NT2/D1 (cell line): ENCODE measurements at regions not wholly inside any gene's neighbourhood (a gene's known extent, or its start where the extent isn't known, plus 50 kb on each side); places are given as distances from the start of the nearest gene placed in this dataset.

ENCODE experiments used
- DNase-seq: peaks from one replicate; pipeline ENCODE4 v3.0.0-alpha.2; 2011; ENCODE audit warnings: low read depth, low spot score
- H3K27me3 ChIP-seq: 2 replicates; pipeline ENCODE4 v1.6.0; 2011; ENCODE audit warnings: mild to moderate bottlenecking; ENCODE audit not compliant: insufficient read length, insufficient read depth
- H3K36me3 ChIP-seq: 2 replicates; pipeline ENCODE4 v1.6.1; 2011; ENCODE audit warnings: mild to moderate bottlenecking, low read length, mixed read lengths; ENCODE audit not compliant: insufficient read depth, insufficient read length
- H3K4me1 ChIP-seq: 2 replicates; pipeline ENCODE4 v1.5.1; 2011; ENCODE audit not compliant: insufficient read depth, insufficient read length
- H3K4me3 ChIP-seq: 2 replicates; pipeline ENCODE4 v1.5.1; 2011; ENCODE audit warnings: low read depth; ENCODE audit not compliant: insufficient read length
- H3K9ac ChIP-seq: 2 replicates; pipeline ENCODE4 v1.6.0; 2011; ENCODE audit warnings: low read depth; ENCODE audit not compliant: insufficient read length
- H3K9me3 ChIP-seq: 2 replicates; pipeline ENCODE4 v1.5.1; 2011; ENCODE audit warnings: mild to moderate bottlenecking, low read length; ENCODE audit not compliant: insufficient read depth
- SUZ12 ChIP-seq: IDR thresholded peaks from 2 replicates; pipeline ENCODE4 v1.6.1; 2011; ENCODE audit not compliant: insufficient read length, insufficient read depth; ENCODE audit errors: extremely low read depth
- YY1 ChIP-seq: IDR thresholded peaks from 2 replicates; pipeline ENCODE4 v1.6.1; 2011; ENCODE audit not compliant: insufficient read length, insufficient read depth
- ZNF274 ChIP-seq: IDR thresholded peaks from 2 replicates; pipeline ENCODE4 v1.6.1; 2011; ENCODE audit warnings: mild to moderate bottlenecking, low read depth, low read length

GRCh38 chr2:180324182-180324581 lies 317.1 kb upstream of the CWC22 start:
- Histone ChIP-seq H3K27me3 (no peaks in the 10 kb centered on the region), H3K9me3 (peaks cover 9% of the 10 kb centered on the region; the same call in 1 of the 2 replicates), H3K36me3 (no peaks in the 10 kb centered on the region), H3K4me3 (no peak overlapping the region), H3K9ac (no peak overlapping the region), H3K4me1 (no peaks in the 10 kb centered on the region)
- no peak for DNase-seq
- TF ChIP-seq SUZ12 = no peak
- TF ChIP-seq ZNF274 = no peak

GRCh38 chr2:180322781-180323180 lies 315.7 kb upstream of the CWC22 start:
- no peak for TF ChIP-seq SUZ12
- no peak for TF ChIP-seq ZNF274
- no peak for TF ChIP-seq YY1
- DNase-seq = no peak

GRCh38 chr2:180319586-180320405 lies 312.7 kb upstream of the CWC22 start:
- Histone ChIP-seq H3K4me1 (no peaks in the 10 kb centered on the region), H3K9ac (no peak overlapping the region), H3K9me3 (peaks cover 9% of the 10 kb centered on the region; the same call in 1 of the 2 replicates), H3K36me3 (no peaks in the 10 kb centered on the region), H3K4me3 (no peak overlapping the region), H3K27me3 (no peaks in the 10 kb centered on the region)
- no peak for DNase-seq
- no peak for TF ChIP-seq ZNF274
- no peak for TF ChIP-seq YY1
- TF ChIP-seq SUZ12 = no peak

More at GRCh38 chr2:180322781-180323180, 315.7 kb upstream of the CWC22 start:
- H3K4me3 ChIP-seq = no peak overlapping the region
- H3K27me3 ChIP-seq = no peaks in the 10 kb centered on the region
- H3K4me1 ChIP-seq = no peaks in the 10 kb centered on the region
- no peaks in the 10 kb centered on the region for H3K36me3 ChIP-seq
- H3K9ac ChIP-seq = no peak overlapping the region
- H3K9me3 ChIP-seq = peaks cover 9% of the 10 kb centered on the region; the same call in 1 of the 2 replicates

GRCh38 chr2:180314086-180314485 lies 307.0 kb upstream of the CWC22 start:
- Histone ChIP-seq H3K9me3 (no peaks in the 10 kb centered on the region), H3K36me3 (no peaks in the 10 kb centered on the region), H3K9ac (no peak overlapping the region), H3K4me1 (no peaks in the 10 kb centered on the region), H3K27me3 (no peaks in the 10 kb centered on the region), H3K4me3 (no peak overlapping the region)
- TF ChIP-seq YY1 = no peak
- TF ChIP-seq ZNF274 = no peak
- no peak for TF ChIP-seq SUZ12
- DNase-seq = no peak

- DNase-seq = no peak
- TF ChIP-seq SUZ12 (no peak), ZNF274 (no peak), YY1 (no peak)
- Histone ChIP-seq H3K27me3 (no peaks in the 10 kb centered on the region), H3K9me3 (no peaks in the 10 kb centered on the region), H3K4me1 (no peaks in the 10 kb centered on the region), H3K4me3 (no peak overlapping the region), H3K9ac (no peak overlapping the region), H3K36me3 (no peaks in the 10 kb centered on the region)
These were observed 305.4 kb upstream of the CWC22 start for GRCh38 chr2:180312542-180312941.

- Histone ChIP-seq H3K27me3 (no peaks in the 10 kb centered on the region), H3K4me1 (no peaks in the 10 kb centered on the region), H3K4me3 (no peak overlapping the region), H3K9ac (no peak overlapping the region), H3K36me3 (no peaks in the 10 kb centered on the region), H3K9me3 (no peaks in the 10 kb centered on the region)
- TF ChIP-seq YY1 (no peak), ZNF274 (no peak), SUZ12 (no peak)
- DNase-seq = no peak
These were observed 300.0 kb upstream of the CWC22 start for GRCh38 chr2:180307096-180307495.

GRCh38 chr2:180306346-180306745 lies 299.2 kb upstream of the CWC22 start:
- no peak for DNase-seq
- no peak overlapping the region for H3K9ac ChIP-seq
- TF ChIP-seq SUZ12 = no peak
- no peak for TF ChIP-seq YY1
- no peak for TF ChIP-seq ZNF274
- H3K9me3 ChIP-seq = no peaks in the 10 kb centered on the region
- H3K27me3 ChIP-seq = no peaks in the 10 kb centered on the region
- no peaks in the 10 kb centered on the region for H3K4me1 ChIP-seq
- H3K4me3 ChIP-seq = no peak overlapping the region
- H3K36me3 ChIP-seq = no peaks in the 10 kb centered on the region
